GM18858 (cell line): ENCODE measurements at regions not wholly inside any gene's neighbourhood (a gene's known extent, or its start where the extent isn't known, plus 50 kb on each side); places are given as distances from the start of the nearest gene placed in this dataset.
"Not testable (repeated sequence)": the region's sequence is repeated elsewhere in the genome, so short reads cannot be mapped to it uniquely, and the experiment has no call there.

ENCODE experiments used
- ATAC-seq: cut with Tn5 transposase; IDR thresholded peaks from one replicate; pipeline ENCODE4 v1.9.1; 2021; ENCODE audit not compliant: unreplicated experiment

- ATAC-seq = no peak
Measured at GRCh38 chr12:27864521-27864920, 84.5 kb upstream of the MANSC4 start.

DNA sequence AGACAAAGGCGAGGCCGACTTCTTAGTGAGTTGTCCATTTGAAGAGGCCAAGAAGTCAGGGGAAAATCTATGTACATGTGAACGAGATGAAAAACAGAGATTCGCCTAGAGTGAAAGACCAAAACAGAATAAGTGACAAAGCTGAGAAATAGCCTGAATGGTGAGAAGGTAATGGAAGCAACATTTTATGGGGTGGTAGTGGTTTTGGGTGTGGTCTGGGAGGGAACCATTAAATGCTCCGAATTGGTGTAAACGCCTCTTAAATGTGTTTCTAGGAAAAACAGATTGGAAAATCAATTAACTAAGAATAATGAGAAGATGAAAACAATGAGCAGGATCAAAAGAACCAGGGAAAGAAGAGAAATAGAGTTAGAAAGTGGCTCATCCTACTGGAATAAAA lies 83.8 kb upstream of the MANSC4 start:
- ATAC-seq = no peak

GRCh38 chr12:27861428-27862167 lies 81.6 kb upstream of the MANSC4 start:
- peak; percentile 91 for ATAC-seq

DNA sequence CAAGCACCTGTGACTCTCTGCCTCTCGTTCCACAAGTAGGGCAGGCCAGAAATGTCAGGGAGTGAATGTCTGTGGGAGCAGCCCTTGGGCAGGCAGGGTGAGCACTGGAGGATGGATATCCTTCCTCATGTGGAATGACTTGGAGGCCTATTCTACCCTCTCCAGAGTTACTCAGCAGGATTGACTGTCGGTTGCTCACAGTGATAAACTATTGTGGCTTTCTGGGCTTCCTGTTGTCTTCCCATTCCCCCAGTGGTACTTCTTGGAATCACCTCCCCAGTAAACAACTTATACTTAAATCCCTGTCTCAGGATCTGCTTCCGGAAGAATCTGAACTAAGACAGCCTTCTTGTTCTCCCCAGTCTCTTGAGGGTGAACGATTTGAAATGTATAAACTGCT lies 79.6 kb upstream of the MANSC4 start:
- no peak for ATAC-seq

DNA sequence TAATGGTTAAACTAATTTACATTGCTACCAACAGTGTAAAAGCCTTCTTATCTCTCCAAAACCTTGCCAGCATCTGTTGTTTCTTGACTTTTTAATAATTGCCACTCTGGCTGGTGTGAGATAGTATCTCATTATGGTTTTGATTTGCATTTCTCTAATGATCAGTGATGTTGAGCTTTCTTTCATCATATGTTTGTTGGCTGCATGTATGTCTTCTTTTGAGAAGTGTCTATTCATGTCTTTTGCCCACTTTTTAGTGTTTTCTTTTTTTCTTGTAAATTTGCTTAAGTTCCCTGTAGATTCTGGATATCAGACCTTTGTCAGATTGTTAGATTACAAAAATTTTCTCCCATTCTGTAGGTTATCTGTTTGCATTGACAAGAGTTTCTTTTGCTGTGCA lies 77.0 kb upstream of the MANSC4 start:
- ATAC-seq = not testable (repeated sequence)

GRCh38 chr12:27852742-27853141 lies 72.7 kb upstream of the MANSC4 start:
- no peak for ATAC-seq
